Neural crest cell (in vitro differentiated cells): ENCODE measurements at regions not wholly inside any gene's neighbourhood (a gene's known extent, or its start where the extent isn't known, plus 50 kb on each side); places are given as distances from the start of the nearest gene placed in this dataset.

Experiments
- DNase-seq: peaks from one replicate; pipeline ENCODE4 v3.0.0; 2021; ENCODE audit warnings: low read depth, mixed read lengths, low spot score
- H3K27ac Mint-ChIP-seq: one replicate; pipeline ENCODE4 v1.8.0; 2021; ENCODE audit warnings: mild to moderate bottlenecking, mixed read lengths; ENCODE audit not compliant: unreplicated experiment
- H3K27me3 Mint-ChIP-seq: 2 replicates; pipeline ENCODE4 v1.8.0; 2021; ENCODE audit warnings: low read depth, mild to moderate bottlenecking, mixed read lengths
- H3K36me3 Mint-ChIP-seq: 2 replicates; pipeline ENCODE4 v1.8.0; 2021; ENCODE audit warnings: low read depth, mild to moderate bottlenecking, mixed read lengths
- H3K4me1 Mint-ChIP-seq: 2 replicates; pipeline ENCODE4 v1.8.0; 2021; ENCODE audit warnings: mixed read lengths
- H3K4me3 Mint-ChIP-seq: one replicate; pipeline ENCODE4 v1.8.0; 2021; ENCODE audit warnings: mild to moderate bottlenecking, mixed read lengths
- H3K9me3 Mint-ChIP-seq: 2 replicates; pipeline ENCODE4 v1.8.0; 2021; ENCODE audit warnings: mixed read lengths
- CTCF ChIP-seq: fragments of 200-600 bp; sonication (generic); conservative IDR thresholded peaks from 2 replicates; pipeline ENCODE4 v1.5.0; 2021; ENCODE audit warnings: antibody characterized with exemption, mild to moderate bottlenecking

GRCh38 chr6:169326067-169326799, 72.6 kb upstream of the THBS2 start:
- TF ChIP-seq CTCF, result no peak
- Mint-ChIP-seq H3K4me1 (peaks cover 3% of the 10 kb centered on the region), H3K9me3 (no peaks in the 10 kb centered on the region), H3K27me3 (no peaks in the 10 kb centered on the region), H3K4me3 (no peak overlapping the region), H3K36me3 (no peaks in the 10 kb centered on the region), H3K27ac (no peak overlapping the region)
- DNase-seq, result no peak

- no peak for DNase-seq
- no peaks in the 10 kb centered on the region for H3K9me3 Mint-ChIP-seq
These were observed 71.2 kb upstream of the THBS2 start for GRCh38 chr6:169324656-169325459.

GRCh38 chr6:169324086-169324485, 70.4 kb upstream of the THBS2 start:
- no peak for TF ChIP-seq CTCF
- Mint-ChIP-seq H3K27ac (no peak overlapping the region), H3K27me3 (no peaks in the 10 kb centered on the region), H3K36me3 (no peaks in the 10 kb centered on the region), H3K4me3 (no peak overlapping the region), H3K4me1 (peaks cover 3% of the 10 kb centered on the region), H3K9me3 (no peaks in the 10 kb centered on the region)
- DNase-seq, result no peak

More at GRCh38 chr6:169324656-169325459, 71.2 kb upstream of the THBS2 start:
- Mint-ChIP-seq H3K27me3 (no peaks in the 10 kb centered on the region), H3K4me1 (peaks cover 3% of the 10 kb centered on the region), H3K36me3 (no peaks in the 10 kb centered on the region), H3K27ac (no peak overlapping the region), H3K4me3 (no peak overlapping the region)
- no peak for TF ChIP-seq CTCF

GRCh38 chr6:169323221-169323620, 69.6 kb upstream of the THBS2 start:
- Mint-ChIP-seq H3K27me3 (no peaks in the 10 kb centered on the region), H3K9me3 (no peaks in the 10 kb centered on the region), H3K4me1 (peaks cover 3% of the 10 kb centered on the region), H3K27ac (no peak overlapping the region), H3K36me3 (no peaks in the 10 kb centered on the region), H3K4me3 (no peak overlapping the region)
- TF ChIP-seq CTCF, result no peak
- no peak for DNase-seq

- Mint-ChIP-seq H3K27ac (no peak overlapping the region), H3K4me1 (peaks cover 3% of the 10 kb centered on the region), H3K27me3 (no peaks in the 10 kb centered on the region), H3K36me3 (no peaks in the 10 kb centered on the region), H3K9me3 (no peaks in the 10 kb centered on the region), H3K4me3 (no peak overlapping the region)
- TF ChIP-seq CTCF, result no peak
- DNase-seq, result no peak
These were observed 67.9 kb upstream of the THBS2 start for GRCh38 chr6:169321546-169321945.
